Activated CD4-positive, alpha-beta T cell treated with anti-CD3 and anti-CD28 coated beads for 4 hours (primary cell): ENCODE measurements at regions not wholly inside any gene's neighbourhood (a gene's known extent, or its start where the extent isn't known, plus 50 kb on each side); places are given as distances from the start of the nearest gene placed in this dataset.

Experiments used
- DNase-seq, 2 donors: peaks; one replicate each; pipeline ENCODE4 v3.0.0-alpha.2; 2020

DNA sequence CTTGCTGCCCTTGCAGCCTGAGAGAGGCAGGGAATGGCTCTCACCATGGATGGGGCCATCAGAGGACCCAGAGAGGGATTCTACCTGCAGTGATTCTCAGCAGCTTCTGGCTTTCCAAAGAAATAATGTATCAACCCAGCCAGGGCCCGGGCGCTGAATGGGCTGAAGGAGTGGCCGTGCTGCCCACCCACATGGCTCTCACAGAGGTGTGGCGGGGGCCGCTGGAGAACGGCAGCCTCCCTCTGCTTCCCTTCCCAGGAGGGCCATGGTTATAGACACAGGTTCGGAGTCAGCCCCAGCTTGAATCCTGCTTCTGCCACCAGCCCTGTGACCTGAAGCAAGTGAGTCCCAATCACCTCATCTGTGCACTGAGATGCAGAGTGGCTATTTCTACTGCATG, 82.7 kb downstream of the THAP12 start:
- DNase-seq: no peak

- DNase-seq: no peak
Measured at GRCh38 chr11:76296731-76297542, 84.0 kb downstream of the THAP12 start.

DNA sequence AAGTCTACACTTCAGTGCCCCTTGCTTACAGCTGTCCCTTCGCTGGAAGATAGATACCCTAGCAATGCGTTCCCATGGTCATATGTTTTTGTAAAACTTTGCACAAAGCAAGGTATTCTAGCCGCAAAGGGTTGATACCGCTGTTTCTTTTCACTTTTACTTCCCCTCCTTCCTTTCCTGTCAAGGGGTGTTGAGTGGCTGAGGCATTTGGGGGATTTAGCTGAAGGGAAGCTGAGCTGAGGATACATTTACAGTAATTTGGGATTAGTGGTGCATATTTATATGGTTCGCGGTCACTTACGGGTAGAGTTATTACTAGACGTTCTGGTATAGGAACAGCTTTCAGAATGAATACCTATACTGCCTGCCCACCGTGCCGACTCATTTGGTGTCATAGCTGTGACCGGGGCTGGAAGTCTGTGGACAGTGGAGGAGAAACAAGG, 86.9 kb upstream of the WNT11 start:
- DNase-seq: no peak

GRCh38 chr11:76292583-76293188, 86.4 kb upstream of the WNT11 start:
- DNase-seq: no peak

DNA sequence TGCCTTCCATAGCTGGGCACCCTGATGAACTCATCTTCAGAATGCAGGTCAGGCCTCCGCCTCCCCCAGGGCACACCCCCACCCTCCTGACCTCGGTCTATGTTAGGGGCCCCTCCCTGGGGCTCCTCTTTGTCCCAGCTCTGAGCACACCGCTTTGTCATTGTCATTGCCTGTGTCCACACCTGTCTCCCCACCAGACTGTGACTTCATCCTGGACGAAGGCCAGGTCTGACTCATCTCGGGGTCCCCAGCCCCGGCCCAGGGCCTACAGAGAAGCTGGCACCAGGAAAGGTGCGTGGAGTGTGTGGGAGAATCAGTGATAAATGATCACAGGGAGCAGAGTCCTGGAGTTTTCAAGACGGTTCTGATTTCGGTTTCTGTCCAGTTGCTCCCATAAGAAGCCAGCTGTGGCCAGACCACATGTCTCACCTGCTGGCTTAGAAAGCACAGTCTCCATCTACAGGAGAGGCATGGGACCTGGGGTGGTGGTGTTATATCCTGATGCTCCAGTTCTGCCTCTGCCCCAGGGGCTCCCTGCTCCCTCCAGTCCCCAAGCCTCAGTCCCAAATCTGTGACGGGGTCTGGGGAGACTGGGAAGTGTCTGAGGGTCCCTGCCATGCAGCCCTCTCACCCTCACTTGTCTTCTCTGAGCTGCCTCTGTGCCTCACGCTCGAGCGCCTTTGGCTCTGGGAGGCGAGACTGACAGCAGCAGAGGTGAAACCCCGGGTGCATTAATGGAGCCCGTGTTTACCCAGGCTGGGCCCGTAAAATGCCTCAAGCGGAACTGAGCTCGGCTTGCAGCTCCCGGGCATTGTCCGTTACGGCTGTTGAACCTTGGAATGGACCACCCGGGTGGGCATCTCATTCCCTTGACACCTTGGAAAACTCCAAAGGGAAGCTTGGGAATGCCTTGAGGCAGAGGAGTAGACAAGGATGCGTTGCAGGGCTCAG, 85.5 kb upstream of the WNT11 start:
- DNase-seq: no peak

DNA sequence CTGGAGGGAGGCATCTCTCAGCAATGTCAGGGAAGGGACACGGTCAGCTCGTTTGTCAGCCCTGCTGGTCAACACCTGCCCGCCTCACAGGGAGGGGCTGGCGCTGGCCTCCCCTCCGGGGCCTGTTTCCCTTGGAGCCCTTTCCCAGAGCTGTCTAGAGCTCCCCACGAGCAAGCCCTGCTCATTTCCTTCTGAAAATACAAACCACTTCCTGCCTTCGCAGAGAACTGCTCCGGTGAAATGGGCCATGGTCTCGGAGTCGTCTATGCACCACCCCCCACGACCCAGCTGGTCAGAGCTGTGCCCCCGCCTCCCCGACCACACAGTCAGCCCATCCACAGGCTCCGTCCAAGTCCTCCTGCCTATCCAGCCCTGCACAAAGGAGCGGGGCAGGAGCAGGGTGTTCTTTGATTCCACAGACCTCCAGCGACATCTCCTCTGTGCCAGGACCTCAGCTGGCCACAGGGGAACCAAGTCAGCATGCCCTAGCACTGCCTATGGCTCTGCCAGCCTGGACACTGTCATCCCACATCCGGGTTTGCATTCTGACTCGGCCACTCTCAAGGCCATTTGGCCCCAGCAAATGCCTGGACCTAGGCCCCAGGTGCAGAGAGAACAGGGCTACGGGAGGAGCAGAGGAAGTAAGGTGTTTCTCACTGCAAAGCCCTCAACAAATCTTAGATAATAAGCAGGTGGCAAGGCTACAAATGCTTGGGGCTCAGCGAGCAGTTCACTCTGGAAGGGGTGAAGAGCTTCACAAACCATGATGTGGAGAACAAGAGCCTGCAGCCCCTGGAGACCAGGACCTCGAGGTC, 82.1 kb upstream of the WNT11 start:
- DNase-seq: peak in 1 of 2 donors; percentile 3

DNA sequence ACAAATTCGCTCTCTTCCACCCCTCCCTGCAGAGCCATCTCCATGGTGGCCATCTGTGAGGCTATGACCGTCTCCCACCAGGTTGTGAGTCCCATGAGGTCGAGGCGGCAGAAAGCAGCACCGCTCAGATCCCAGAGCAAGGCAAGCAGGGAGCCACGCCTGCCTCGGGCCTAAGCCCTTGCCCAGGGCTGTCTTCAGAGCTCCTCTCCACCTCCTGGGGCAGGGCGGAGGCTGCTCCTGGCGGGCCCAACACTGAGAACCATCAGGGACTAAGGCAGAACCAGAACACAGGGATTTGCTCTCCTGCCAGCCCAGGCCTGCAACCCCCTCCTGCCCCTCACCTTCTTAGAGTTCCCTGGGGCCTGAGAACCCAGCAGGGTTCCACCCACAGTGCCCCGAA, 80.9 kb upstream of the WNT11 start:
- no peak for DNase-seq

- DNase-seq: no peak
Measured at GRCh38 chr11:76285397-76286104, 79.2 kb upstream of the WNT11 start.

GRCh38 chr11:76284161-76284560, 77.9 kb upstream of the WNT11 start:
- no peak for DNase-seq

DNA sequence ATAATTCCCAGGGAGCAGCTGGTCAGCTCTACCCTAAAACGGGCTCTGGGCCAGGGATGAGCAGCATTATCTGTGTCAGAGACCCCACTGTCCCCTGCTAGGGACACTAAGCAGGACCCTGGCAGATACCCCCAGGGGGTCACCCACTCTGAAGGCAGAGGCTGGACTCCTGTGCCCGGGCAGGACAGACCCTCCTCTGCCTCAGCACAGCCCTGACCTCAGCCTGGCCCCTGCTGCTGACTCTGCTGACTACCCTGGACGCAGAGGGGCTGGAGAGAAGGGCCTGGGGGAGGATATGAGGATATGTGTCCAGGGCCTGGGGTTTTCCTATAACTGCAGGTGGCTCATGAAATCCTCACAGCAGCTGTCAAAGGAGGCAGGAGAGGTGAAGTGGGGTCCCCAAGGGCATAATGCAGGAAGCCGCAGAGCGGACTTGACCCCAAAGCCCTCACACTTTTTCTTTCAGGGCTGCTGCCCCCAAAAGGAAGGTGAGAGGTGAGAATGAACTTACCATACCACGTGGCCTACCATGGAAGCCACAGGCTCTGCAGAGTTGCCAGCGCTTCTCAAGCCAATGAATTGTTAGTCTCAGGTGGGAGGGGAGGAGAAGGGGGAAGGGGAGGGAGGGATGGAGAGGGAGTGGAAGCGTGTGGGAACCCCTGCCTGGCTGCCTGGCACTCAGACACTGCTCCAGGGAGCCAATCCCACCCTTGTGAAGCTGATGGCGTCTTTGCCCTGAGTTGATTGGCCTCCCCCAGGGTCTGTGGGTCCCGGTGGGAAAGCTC, 76.7 kb upstream of the WNT11 start:
- DNase-seq: no peak

- DNase-seq: no peak
Measured at GRCh38 chr11:76282172-76282571, 75.9 kb upstream of the WNT11 start.

DNA sequence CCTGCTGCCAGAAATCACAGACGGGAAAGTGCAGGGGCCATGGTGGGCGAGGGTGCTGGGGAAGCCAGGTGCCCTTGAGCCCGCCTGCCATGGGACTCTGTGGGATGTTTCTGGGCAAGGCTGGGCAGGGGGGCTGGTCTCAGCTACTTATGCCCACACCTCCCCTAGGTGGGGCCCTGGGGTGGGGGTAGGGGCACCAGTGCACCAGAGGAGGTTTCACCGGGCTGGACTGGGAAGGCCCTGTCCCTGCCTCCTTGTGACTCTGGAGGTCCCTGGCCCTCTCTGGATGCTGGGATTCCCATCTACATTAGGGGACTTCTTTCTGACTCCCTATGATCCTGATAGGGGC, 75.2 kb upstream of the WNT11 start:
- no peak for DNase-seq

DNA sequence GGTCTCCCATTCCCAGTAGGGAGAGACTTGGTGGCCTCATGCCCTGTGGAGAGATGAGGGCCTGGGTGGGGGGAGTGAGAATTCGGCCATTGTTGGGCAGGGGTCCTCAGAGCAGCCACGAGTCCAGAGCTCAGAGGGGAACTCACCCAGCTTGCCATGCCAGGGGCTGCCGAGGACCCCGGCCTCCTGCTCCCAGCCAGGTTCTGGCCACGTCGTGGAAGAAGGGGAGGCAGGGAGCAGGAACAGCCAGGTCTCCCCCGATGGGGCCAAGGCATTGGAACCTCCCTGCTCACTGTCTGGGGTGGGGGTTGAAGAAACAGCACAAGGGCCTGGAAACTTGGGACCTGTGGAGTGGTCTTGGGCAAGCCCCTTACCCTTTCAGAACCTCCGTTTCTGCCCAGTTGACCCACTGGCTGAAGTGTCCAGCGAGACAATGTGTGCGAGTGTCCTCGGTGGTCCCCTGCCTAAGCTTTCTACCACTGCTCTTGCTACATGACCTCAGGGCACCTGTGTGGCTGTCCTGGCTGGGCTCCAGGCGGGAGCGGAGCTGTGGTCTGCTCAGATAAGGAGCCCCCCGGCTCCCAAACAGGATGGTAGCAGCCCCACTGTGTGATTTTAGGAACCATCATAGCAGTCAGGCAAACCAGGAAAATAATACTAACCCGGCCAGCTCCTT, 74.7 kb upstream of the WNT11 start:
- DNase-seq: no peak

GRCh38 chr11:76280151-76280881, 74.0 kb upstream of the WNT11 start:
- no peak for DNase-seq

DNA sequence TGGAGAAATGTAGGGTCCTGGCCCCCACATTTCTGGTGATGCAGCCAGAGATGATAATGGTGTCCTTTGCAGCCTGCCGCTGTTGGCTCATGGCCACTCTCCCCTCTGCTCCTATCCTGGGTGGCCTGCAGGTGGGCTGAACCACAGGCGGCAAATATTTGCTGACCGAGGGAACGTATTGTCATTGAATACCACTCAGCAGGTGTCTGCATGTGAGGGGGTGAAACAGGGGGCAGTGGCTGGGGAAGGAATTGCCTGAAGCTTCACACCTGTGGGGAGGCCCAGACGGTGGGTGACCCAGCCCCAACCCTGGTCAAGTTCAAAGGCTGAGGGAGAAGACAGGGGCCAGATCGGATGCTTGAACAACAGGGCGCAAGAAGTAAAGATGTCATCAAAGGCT, 73.3 kb upstream of the WNT11 start:
- no peak for DNase-seq

- no peak for DNase-seq
Measured at GRCh38 chr11:76279038-76279437, 72.7 kb upstream of the WNT11 start.

DNA sequence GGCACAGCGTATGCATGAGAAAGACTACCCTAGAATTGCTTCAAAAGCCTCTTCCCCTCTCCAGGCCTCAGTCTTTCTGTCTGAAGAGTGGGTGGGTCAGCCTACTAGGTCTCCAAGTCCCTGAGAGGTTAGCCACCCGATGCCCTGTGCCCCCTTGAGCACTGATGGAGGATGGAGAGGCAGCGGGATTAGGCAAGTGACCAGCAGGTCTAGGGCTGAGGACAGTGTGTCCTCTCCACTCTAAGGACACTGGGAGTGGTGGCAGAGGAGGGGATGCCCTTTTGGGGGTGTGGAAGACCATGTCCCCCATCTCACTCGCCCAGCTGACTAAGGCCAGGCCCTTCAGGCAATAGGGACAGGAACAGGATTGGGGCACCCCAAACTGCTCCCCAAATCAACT, 72.2 kb upstream of the WNT11 start:
- no peak for DNase-seq

GRCh38 chr11:76277298-76278175, 71.2 kb upstream of the WNT11 start:
- no peak for DNase-seq

GRCh38 chr11:76276781-76277155, 70.5 kb upstream of the WNT11 start:
- no peak for DNase-seq
